Stimulated activated CD4-positive, alpha-beta T cell treated with anti-CD3 and anti-CD28 coated beads, Interleukin-1b, Interleukin-23, amount 100 ng/mL, for 4 hours (primary cell): ENCODE measurements at regions not wholly inside any gene's neighbourhood (a gene's known extent, or its start where the extent isn't known, plus 50 kb on each side); places are given as distances from the start of the nearest gene placed in this dataset.

ENCODE experiments used
- DNase-seq, 2 donors: peaks; one replicate each; pipeline ENCODE4 v3.0.0-alpha.2; 2020; ENCODE audit warnings: low read depth in 2 of 2

- DNase-seq, result no peak
Observed at GRCh38 chr9:95757439-95757838, 118.1 kb upstream of the ERCC6L2 start.

GRCh38 chr9:95756986-95757385 is 118.5 kb upstream of the ERCC6L2 start:
- DNase-seq, result no peak

GRCh38 chr9:95756101-95756500 is 119.4 kb upstream of the ERCC6L2 start:
- no peak for DNase-seq

- no peak for DNase-seq
Observed at GRCh38 chr9:95755421-95755730, 120.1 kb upstream of the ERCC6L2 start.

GRCh38 chr9:95754533-95755420 is 120.7 kb upstream of the ERCC6L2 start:
- DNase-seq, result no peak

- no peak for DNase-seq
Observed at GRCh38 chr9:95753762-95754465, 121.6 kb upstream of the ERCC6L2 start.

- DNase-seq, result no peak
Observed at GRCh38 chr9:95752129-95752731, 123.3 kb upstream of the ERCC6L2 start.

- no peak for DNase-seq
Observed at GRCh38 chr9:95751520-95751790, 124.0 kb upstream of the ERCC6L2 start.

- no peak for DNase-seq
Observed at GRCh38 chr9:95750725-95751519, 124.6 kb upstream of the ERCC6L2 start.

- DNase-seq, result no peak
Observed at GRCh38 chr9:95749493-95749892, 126.0 kb upstream of the ERCC6L2 start.

GRCh38 chr9:95746408-95747180 is 128.9 kb upstream of the ERCC6L2 start:
- no peak for DNase-seq

- no peak for DNase-seq
Observed at GRCh38 chr9:95742821-95743220, 132.7 kb upstream of the ERCC6L2 start.

GRCh38 chr9:95741631-95742030 is 133.9 kb upstream of the ERCC6L2 start:
- DNase-seq, result no peak

GRCh38 chr9:95740217-95741004 is 135.1 kb upstream of the ERCC6L2 start:
- no peak for DNase-seq

- no peak for DNase-seq
Observed at GRCh38 chr9:95738438-95738837, 137.1 kb upstream of the ERCC6L2 start.

GRCh38 chr9:95736891-95737522 is 138.5 kb upstream of the ERCC6L2 start:
- DNase-seq, result no peak

- no peak for DNase-seq
Observed at GRCh38 chr9:95736370-95736769, 139.1 kb upstream of the ERCC6L2 start.

- DNase-seq, result no peak
Observed at GRCh38 chr9:95735701-95736100, 139.8 kb upstream of the ERCC6L2 start.

GRCh38 chr9:95733741-95734666 is 141.5 kb upstream of the ERCC6L2 start:
- no peak for DNase-seq
